AG10803 (cell line): ENCODE measurements at regions not wholly inside any gene's neighbourhood (a gene's known extent, or its start where the extent isn't known, plus 50 kb on each side); places are given as distances from the start of the nearest gene placed in this dataset.

Experiments used
- DNase-seq: peaks from one replicate; pipeline ENCODE4 v3.0.0; 2010; ENCODE audit warnings: low read depth
- H3K4me3 ChIP-seq: 2 replicates; pipeline ENCODE4 v1.5.1; 2011; ENCODE audit warnings: mild to moderate bottlenecking, low read length, control low read depth
- TF ChIP-seq, protein P1 (sequence below): conservative IDR thresholded peaks from 2 replicates; pipeline ENCODE4 v1.5.1; 2011; ENCODE audit warnings: mild to moderate bottlenecking, low read length, control low read depth, inconsistent platforms

DNA sequence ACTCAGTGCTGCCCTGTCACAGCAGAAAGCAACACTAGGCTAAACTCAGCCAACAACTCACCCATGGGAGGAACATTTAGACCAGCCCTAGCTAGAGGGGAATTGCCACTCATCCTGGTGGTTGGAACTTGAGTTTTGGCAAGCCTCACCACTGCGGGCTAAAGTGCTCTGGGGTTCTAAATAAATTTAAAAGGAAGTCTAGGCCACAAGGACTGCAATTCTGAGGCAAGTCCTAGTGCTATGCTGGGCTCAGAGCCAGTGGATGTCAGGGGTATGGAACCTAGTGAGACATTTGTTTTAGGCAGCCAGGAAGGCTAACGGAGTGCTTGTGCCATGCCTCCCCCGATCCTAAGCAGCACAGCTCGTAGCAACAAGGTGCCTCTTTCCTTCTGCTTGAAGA, 78.0 kb downstream of the RGS13 start:
- peak; percentile 11 for DNase-seq
- TF ChIP-seq, protein P1, sequence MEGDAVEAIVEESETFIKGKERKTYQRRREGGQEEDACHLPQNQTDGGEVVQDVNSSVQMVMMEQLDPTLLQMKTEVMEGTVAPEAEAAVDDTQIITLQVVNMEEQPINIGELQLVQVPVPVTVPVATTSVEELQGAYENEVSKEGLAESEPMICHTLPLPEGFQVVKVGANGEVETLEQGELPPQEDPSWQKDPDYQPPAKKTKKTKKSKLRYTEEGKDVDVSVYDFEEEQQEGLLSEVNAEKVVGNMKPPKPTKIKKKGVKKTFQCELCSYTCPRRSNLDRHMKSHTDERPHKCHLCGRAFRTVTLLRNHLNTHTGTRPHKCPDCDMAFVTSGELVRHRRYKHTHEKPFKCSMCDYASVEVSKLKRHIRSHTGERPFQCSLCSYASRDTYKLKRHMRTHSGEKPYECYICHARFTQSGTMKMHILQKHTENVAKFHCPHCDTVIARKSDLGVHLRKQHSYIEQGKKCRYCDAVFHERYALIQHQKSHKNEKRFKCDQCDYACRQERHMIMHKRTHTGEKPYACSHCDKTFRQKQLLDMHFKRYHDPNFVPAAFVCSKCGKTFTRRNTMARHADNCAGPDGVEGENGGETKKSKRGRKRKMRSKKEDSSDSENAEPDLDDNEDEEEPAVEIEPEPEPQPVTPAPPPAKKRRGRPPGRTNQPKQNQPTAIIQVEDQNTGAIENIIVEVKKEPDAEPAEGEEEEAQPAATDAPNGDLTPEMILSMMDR: no peak
- H3K4me3 ChIP-seq: no peak overlapping the region

DNA sequence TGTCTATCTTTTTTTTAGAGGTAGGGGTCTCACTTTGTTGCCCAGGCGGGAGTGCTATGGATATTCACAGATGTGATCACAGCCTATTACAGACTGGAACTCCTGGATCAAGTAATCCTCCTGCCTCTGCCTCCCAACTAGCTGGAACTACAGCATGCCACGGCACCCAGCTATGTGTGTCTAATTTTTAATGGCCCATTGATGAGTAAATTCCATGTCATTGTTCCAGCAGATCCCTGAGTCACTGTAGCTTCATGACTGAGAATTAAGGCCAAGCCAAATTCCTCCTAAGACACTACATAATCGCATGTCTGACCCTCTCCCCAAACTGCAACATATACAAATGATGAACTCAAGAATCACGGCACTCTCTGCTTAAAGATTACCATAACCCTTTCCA, 84.2 kb upstream of the RGS2 start:
- peak; percentile 82 for DNase-seq
- no peak overlapping the region for H3K4me3 ChIP-seq
- TF ChIP-seq, protein P1: no peak

DNA sequence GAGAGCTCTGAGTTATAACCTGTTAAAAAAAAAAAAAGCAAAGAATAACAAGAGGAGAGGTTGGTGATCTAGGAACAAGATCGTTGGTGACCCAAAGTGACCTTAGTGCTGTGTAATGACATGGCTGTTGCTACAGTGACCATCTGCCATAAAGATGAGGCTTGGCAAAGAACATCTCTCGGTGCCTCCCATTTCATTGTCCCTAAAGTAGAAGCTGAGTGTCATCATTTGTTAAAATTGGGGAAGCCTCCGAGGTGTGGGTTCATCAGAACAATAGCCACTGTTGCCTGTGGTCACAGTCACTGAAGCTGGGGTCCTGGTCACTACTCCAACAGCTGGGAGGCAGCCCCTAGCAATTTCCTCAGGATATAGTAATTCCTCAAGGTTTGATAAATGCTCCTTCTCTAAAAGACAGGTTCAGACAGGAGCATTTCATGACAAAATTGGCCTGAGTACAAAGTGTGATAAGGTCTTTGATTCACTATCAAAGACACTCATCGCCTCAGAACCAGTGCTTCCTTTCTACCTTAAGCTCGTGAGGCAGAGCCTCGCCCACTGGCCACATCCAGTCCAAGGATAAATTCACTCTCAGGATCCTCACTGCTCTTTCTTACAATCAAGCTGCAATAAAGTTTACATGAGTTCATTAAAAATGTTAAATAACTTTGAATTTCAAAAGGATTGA, 81.9 kb upstream of the RGS2 start:
- no peak for DNase-seq
- H3K4me3 ChIP-seq: no peak overlapping the region
- TF ChIP-seq, protein P1: no peak

DNA sequence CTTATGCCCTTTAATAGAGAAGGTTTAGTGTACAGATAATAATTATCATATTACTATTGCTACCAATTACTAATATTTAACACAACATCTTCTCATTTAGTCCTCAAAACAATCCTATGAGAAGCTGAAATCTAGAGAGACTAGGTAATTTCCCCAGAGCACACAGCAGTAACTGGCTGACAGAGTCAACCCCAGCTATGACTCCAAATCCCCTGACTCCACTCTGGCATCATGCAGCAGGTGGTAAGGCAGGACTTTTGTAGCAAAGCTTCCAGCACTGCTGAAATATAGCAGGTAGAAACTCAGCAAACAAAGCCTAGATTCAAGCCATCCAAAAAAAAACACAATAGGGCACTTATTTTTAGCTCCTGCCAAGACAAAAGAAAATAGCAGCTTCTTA, 79.3 kb upstream of the RGS2 start:
- TF ChIP-seq, protein P1: no peak

DNA sequence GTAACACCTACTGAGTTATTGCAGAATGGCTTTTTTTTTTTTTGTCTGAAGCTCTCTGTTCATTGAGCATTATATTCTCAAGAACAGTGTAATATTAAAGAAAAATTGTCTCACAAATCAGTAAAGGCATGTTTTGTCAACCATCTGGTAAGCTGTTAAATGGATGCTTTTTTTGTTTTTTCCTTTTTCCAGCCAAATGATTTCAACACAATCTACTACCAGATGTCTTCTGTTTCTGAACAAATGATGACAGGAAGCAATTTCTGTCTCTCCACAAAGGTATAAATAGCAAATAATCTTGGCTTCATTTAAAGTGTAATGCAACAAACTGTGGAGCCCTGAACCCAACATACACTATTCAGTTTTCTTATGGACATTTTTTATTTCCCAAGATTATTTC, 78.6 kb upstream of the RGS2 start:
- H3K4me3 ChIP-seq: no peak overlapping the region
- TF ChIP-seq, protein P1: no peak
- peak; percentile 78 for DNase-seq

More for the DNA sequence above, 79.3 kb upstream of the RGS2 start:
- DNase-seq: no peak
- no peak overlapping the region for H3K4me3 ChIP-seq

DNA sequence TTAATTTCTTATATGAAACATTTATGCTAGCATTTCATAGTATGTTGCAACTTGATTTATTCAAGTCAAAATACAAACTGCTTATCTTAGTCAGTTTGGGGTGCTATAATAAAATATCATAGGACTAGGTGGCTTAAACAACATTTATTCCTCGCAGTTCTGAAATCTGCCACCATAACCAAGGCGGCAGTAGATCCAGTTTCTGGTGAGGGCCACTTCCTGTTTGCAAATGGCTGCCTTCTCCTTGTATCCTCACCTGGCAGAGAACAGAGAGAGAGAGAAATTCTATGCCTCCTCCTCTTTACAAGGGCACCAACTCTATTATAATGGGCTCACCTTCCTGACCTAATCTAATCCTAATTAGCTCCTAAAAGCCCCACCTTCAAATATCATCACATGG, 76.1 kb upstream of the RGS2 start:
- DNase-seq: no peak
- no peak overlapping the region for H3K4me3 ChIP-seq
- TF ChIP-seq, protein P1: no peak

DNA sequence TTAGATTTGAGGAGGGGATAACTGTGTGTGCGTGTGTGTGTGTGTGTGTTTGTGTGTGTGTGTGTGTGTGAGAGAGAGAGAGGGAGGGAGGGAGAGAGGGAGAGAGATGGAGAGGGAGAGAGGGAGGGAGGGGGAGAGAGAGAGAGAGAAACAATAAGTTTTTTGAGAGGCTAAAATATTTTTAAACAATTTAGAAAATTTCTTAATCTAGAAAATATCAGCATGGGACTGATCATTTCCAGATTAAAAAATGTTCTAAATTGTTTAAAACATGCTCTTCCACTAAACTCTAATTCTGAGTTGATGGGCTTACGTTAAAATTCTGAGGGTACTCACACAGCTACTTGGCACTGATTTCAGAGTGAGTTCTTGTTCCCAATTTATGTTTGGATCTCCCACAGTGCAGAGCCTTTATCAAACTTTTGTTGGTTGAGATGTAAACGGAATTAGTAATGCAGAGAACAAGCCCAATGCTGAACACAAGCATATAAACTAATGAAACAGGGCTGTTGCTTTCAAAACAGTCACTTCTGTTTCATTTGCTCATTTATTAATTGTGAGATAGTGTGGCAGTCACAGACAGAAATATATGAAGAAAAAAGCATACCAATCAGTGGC, 73.4 kb upstream of the RGS2 start:
- TF ChIP-seq, protein P1: no peak
- no peak overlapping the region for H3K4me3 ChIP-seq
- no peak for DNase-seq
